Ishikawa (cell line): ENCODE measurements at regions not wholly inside any gene's neighbourhood (a gene's known extent, or its start where the extent isn't known, plus 50 kb on each side); places are given as distances from the start of the nearest gene placed in this dataset.

Source experiments
- CEBPB ChIP-seq: IDR thresholded peaks from 2 replicates; pipeline ENCODE4 v1.6.1; 2012
- EP300 ChIP-seq: IDR thresholded peaks from 2 replicates; pipeline ENCODE4 v1.6.1; 2012; ENCODE audit warnings: borderline replicate concordance
- RAD21 ChIP-seq: IDR thresholded peaks from 2 replicates; pipeline ENCODE4 v1.6.1; 2012; ENCODE audit warnings: low read depth
- REST ChIP-seq: IDR thresholded peaks from 2 replicates; pipeline ENCODE4 v1.6.1; 2012; ENCODE audit warnings: low read depth, mild to moderate bottlenecking
- TAF1 ChIP-seq: IDR thresholded peaks from 2 replicates; pipeline ENCODE4 v1.6.1; 2012; ENCODE audit warnings: low read depth, mild to moderate bottlenecking
- TCF12 ChIP-seq: IDR thresholded peaks from 2 replicates; pipeline ENCODE4 v1.6.1; 2012; ENCODE audit warnings: low read depth
- TEAD4 ChIP-seq: IDR thresholded peaks from 2 replicates; pipeline ENCODE4 v1.6.1; 2012
- ZBTB7A ChIP-seq: IDR thresholded peaks from 2 replicates; pipeline ENCODE4 v1.6.1; 2012; ENCODE audit warnings: low read depth
- TF ChIP-seq, protein P1 (sequence below): IDR thresholded peaks from 2 replicates; pipeline ENCODE4 v1.6.1; 2012
- TF ChIP-seq, protein P2 (sequence below): IDR thresholded peaks from 2 replicates; pipeline ENCODE4 v1.6.1; 2012

GRCh38 chr18:55795101-55795669 lies 207.2 kb upstream of the TCF4 start:
- TF ChIP-seq, protein P1, sequence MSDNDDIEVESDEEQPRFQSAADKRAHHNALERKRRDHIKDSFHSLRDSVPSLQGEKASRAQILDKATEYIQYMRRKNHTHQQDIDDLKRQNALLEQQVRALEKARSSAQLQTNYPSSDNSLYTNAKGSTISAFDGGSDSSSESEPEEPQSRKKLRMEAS, result no peak
- no peak for TF ChIP-seq RAD21
- no peak for TF ChIP-seq EP300
- no peak for TF ChIP-seq CEBPB
- TF ChIP-seq REST, result no peak
- no peak for TF ChIP-seq TEAD4
- TF ChIP-seq TAF1, result no peak
- no peak for TF ChIP-seq TCF12
- no peak for TF ChIP-seq ZBTB7A
- TF ChIP-seq, protein P2, sequence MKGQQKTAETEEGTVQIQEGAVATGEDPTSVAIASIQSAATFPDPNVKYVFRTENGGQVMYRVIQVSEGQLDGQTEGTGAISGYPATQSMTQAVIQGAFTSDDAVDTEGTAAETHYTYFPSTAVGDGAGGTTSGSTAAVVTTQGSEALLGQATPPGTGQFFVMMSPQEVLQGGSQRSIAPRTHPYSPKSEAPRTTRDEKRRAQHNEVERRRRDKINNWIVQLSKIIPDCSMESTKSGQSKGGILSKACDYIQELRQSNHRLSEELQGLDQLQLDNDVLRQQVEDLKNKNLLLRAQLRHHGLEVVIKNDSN, result no peak
